ENCODE measurements at regions not wholly inside any gene's neighbourhood (a gene's known extent, or its start where the extent isn't known, plus 50 kb on each side); places are given as distances from the start of the nearest gene placed in this dataset.

DNA sequence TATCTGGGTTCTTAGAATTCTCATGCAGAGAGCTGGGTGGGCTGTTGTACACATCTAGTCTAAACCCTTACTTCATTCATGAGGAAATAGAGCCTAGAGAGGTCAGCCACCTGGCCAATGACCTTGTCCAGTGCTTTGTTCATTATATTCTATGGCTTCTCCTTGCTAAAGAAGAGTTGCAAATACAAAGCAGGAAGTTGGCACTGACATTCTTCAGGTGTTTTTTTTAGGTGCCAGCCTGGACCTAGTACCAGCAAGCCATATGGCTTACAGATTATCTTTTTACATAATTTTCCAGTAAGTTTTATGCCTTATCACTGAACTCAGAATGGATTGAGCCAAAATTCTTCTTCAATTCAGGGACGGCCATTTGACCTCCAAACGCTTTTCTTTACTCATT lies 54.7 kb upstream of the PGM2 start:
- TF ChIP-seq, protein P1, sequence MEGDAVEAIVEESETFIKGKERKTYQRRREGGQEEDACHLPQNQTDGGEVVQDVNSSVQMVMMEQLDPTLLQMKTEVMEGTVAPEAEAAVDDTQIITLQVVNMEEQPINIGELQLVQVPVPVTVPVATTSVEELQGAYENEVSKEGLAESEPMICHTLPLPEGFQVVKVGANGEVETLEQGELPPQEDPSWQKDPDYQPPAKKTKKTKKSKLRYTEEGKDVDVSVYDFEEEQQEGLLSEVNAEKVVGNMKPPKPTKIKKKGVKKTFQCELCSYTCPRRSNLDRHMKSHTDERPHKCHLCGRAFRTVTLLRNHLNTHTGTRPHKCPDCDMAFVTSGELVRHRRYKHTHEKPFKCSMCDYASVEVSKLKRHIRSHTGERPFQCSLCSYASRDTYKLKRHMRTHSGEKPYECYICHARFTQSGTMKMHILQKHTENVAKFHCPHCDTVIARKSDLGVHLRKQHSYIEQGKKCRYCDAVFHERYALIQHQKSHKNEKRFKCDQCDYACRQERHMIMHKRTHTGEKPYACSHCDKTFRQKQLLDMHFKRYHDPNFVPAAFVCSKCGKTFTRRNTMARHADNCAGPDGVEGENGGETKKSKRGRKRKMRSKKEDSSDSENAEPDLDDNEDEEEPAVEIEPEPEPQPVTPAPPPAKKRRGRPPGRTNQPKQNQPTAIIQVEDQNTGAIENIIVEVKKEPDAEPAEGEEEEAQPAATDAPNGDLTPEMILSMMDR (IDR thresholded peaks at IDR 0.05), result no peak
- no peak for TF ChIP-seq POLR2A (IDR thresholded peaks at IDR 0.05)

DNA sequence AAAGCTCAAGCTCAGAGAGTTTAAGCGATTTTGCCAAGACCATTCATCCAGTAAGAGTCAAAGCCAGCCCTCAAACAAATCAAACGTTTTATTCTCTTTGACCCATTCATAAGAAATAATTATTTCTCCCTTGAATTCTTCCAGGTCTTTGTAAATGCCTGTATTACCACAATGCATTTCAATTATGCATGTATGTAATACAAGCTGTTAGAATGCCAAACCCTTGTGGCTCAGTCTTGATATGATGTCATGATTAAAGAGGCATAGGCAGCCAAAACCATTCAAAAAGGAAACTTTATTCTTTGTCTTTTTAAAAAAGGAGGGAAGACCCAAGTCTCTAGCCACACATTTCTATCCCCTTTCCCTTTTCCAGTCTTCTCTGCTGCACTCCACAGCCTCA lies 56.5 kb upstream of the PGM2 start:
- TF ChIP-seq, protein P1 (IDR thresholded peaks at IDR 0.05), result no peak
- no peak for TF ChIP-seq POLR2A (IDR thresholded peaks at IDR 0.05)
- intact Hi-C loops (cut with DNase I), result no loop called here
- no peak for ATAC-seq
- Histone ChIP-seq H3K9me3 (no peaks in the 10 kb centered on the region), H3K4me1 (peaks cover 0 to 9% (median 0%) of the 10 kb centered on the region in 12 donors), H3K36me3 (no peaks in the 10 kb centered on the region), H3K27me3 (no peaks in the 10 kb centered on the region), H3K27ac (no peak overlapping the region), H3K4me3 (no peak overlapping the region)
- DNase-seq, result no peak
- WGBS, 4 donors, result 75 to 87% (median 83%) methylated on average over 2 of the region's 2 CpGs

More for the DNA sequence above, 54.7 kb upstream of the PGM2 start:
- Histone ChIP-seq H3K36me3 (no peaks in the 10 kb centered on the region), H3K9me3 (no peaks in the 10 kb centered on the region), H3K27me3 (no peaks in the 10 kb centered on the region), H3K4me1 (peaks cover 0 to 9% (median 0%) of the 10 kb centered on the region in 12 donors), H3K27ac (no peak overlapping the region), H3K4me3 (no peak overlapping the region)
- intact Hi-C loops (cut with DNase I), result no loop called here
- ATAC-seq, result no peak
- WGBS, 4 donors, result 61 to 79% (median 77%) methylated on average over 2 of the region's 2 CpGs
- no peak for DNase-seq

DNA sequence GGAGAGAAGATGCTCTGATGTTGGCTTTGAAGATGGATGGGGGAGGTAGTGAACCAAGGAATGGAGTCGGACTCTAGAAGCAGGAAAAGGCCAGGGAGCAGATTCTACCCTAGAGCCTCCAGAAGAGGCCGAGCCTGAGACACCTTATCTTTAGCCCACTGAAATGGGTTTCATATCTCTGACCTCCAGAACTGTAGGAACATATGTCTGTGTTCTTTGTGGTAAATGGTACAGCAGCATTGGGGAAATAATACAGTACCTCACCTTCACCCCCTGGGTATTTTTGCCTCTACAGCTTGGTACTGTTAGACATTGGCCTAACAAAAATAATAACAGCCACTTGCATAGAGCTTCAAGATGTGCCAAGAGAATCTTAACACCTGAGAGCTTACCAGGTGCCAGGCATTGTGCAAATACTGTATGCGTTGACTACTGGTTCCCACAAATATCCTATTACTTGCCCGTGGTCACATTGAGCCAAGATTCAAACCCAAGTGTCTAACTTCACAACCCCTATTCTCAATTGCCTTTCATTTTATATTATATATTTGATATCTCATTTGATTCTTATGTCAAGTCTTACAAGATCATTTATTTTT lies 57.0 kb upstream of the PGM2 start:
- intact Hi-C loops (cut with DNase I), result no loop called here
- TF ChIP-seq, protein P1 (IDR thresholded peaks at IDR 0.05), result no peak
- TF ChIP-seq POLR2A (IDR thresholded peaks at IDR 0.05), result no peak
- Histone ChIP-seq H3K27ac (no peak overlapping the region), H3K9me3 (no peaks in the 10 kb centered on the region), H3K27me3 (no peaks in the 10 kb centered on the region), H3K36me3 (no peaks in the 10 kb centered on the region), H3K4me3 (no peak overlapping the region), H3K4me1 (peaks cover 0 to 9% (median 0%) of the 10 kb centered on the region in 12 donors)
- no peak for ATAC-seq
- DNase-seq, result no peak
- WGBS, 4 donors, result 91 to 99% (median 96%) methylated on average over 4 of the region's 4 CpGs

DNA sequence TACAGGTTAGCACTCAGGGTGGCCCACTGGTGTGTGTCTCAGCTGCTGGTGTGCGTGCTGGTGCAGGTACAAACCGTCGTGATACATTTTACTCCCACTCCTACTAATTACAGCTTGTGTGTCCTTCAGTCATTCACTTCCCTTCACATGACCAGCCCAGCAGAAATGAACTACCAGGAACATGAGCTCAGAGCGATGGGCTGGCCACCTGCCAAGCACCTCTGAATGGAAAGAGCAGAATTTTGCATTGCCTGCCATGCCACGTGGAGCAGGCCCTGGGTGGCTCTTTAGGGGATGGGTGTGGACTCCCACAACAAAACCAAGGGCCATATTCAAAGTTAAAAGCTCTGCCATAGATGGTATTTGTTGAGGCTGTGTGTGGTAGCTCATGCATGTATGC lies 58.9 kb upstream of the PGM2 start:
- intact Hi-C loops (cut with DNase I), result no loop called here
- peak in 2 of 4 donors; percentile 69 to 72 for ATAC-seq
- no peaks in the 10 kb centered on the region for H3K9me3 ChIP-seq

More for the DNA sequence above, 58.9 kb upstream of the PGM2 start:
- Histone ChIP-seq H3K4me1 (peaks cover 0 to 9% (median 0%) of the 10 kb centered on the region in 12 donors), H3K4me3 (no peak overlapping the region), H3K36me3 (no peaks in the 10 kb centered on the region), H3K27ac (no peak overlapping the region), H3K27me3 (no peaks in the 10 kb centered on the region)
- DNase-seq, result peak; percentile 52 to 82 (median 57)
- TF ChIP-seq, protein P1 (IDR thresholded peaks at IDR 0.05), result no peak
- TF ChIP-seq POLR2A (IDR thresholded peaks at IDR 0.05), result no peak
- WGBS, 4 donors, result 18 to 26% (median 22%) methylated on average over 3 to 5 of the region's 5 CpGs
